NCI-H345 treated with DMSO at 0.1 percent for 48 hours (cell line): ENCODE measurements at regions not wholly inside any gene's neighbourhood (a gene's known extent, or its start where the extent isn't known, plus 50 kb on each side); places are given as distances from the start of the nearest gene placed in this dataset.
"Not testable (repeated sequence)": the region's sequence is repeated elsewhere in the genome, so short reads cannot be mapped to it uniquely, and the experiment has no call there.

Source experiments
- DNase-seq: peaks from one replicate; lab custom pipeline; 2025; ENCODE audit not compliant: unreplicated experiment; lab: John Stamatoyannopoulos, UW

- DNase-seq: no peak
These were observed 654.2 kb downstream of the REEP3 start for GRCh38 chr10:64175271-64175962.

- no peak for DNase-seq
These were observed 661.5 kb downstream of the REEP3 start for GRCh38 chr10:64182671-64183070.

- DNase-seq: no peak
These were observed 670.1 kb downstream of the REEP3 start for GRCh38 chr10:64191286-64191685.

GRCh38 chr10:64196638-64197315, 675.6 kb downstream of the REEP3 start:
- no peak for DNase-seq

GRCh38 chr10:64201936-64202335, 680.7 kb downstream of the REEP3 start:
- DNase-seq: no peak

DNA sequence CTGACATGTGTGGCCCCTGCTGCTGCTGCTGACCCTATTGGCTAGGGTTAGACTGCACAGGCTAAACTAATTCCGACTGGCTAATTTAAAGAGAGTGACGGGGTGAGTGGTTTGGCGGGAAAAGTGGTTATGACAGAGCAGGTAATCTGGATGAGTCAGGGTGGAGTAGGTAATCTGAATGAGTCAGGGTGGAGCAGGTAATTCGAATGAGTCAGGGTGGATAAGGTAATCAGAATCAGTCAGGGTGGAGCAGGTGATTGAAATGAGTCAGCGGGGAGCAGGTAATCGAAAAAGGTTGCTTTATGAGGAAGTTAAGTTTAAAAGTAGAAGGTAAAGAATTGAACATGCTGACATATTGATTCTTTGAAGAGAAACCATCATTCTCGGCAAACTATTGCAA, 683.3 kb downstream of the REEP3 start:
- not testable (repeated sequence) for DNase-seq

GRCh38 chr10:64206409-64206808, 685.2 kb downstream of the REEP3 start:
- no peak for DNase-seq

GRCh38 chr10:64209561-64209960, 688.4 kb downstream of the REEP3 start:
- DNase-seq: no peak

DNA sequence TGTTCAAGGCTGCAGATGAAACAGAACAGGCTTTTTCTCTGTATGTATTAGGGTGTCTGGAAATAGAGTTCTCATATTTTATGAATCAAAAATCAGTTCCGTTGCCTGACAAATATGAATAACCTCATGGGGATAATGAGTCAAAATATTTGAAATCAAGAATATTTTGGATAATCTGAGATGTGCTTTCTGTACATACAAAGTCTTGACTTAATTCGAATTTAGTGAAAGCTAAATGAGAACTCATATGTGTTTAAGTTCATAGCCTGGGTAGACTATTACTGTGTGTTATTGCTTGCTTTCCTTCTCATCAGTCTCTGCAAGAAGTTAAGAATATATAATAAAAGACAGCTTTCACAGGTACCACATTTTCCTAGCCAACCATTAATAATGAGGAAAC, 689.0 kb downstream of the REEP3 start:
- no peak for DNase-seq

DNA sequence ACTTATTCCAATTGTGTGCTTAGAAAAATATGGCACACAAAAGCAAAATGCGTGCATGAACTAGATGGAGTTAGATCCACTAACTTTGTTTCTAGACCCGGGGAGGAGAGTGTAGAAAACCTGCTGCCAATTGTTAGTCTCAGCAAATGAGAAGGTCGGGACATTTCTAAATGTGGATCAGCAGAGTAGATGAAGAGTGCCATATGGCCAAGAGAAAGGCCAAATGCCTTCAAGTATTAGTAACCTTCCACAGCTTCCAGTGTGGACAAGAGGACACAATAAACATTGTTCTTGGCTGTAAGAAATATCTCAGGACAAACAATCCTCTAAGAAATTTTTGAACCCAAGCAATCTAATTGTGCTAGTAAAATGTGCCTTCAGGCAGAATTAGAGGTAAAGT, 690.3 kb downstream of the REEP3 start:
- DNase-seq: no peak

DNA sequence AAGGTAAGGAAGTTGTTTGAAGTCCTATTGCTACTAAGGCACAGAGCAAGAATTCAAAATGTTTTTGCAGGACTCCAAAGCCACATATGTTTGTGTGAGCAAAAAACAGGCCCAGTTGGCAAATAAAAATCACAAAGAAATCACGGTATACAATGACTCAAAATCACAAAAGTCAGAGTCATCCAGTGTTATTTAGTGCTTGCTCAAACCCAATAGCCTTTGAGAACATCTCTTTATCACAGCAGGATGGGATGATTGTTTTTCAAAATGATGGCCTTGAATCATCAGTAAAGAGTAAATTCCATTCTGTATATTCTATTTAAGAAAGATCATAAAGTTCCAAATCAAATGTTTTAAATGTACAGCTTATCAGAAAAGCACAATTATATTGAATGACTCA, 693.9 kb downstream of the REEP3 start:
- no peak for DNase-seq

DNA sequence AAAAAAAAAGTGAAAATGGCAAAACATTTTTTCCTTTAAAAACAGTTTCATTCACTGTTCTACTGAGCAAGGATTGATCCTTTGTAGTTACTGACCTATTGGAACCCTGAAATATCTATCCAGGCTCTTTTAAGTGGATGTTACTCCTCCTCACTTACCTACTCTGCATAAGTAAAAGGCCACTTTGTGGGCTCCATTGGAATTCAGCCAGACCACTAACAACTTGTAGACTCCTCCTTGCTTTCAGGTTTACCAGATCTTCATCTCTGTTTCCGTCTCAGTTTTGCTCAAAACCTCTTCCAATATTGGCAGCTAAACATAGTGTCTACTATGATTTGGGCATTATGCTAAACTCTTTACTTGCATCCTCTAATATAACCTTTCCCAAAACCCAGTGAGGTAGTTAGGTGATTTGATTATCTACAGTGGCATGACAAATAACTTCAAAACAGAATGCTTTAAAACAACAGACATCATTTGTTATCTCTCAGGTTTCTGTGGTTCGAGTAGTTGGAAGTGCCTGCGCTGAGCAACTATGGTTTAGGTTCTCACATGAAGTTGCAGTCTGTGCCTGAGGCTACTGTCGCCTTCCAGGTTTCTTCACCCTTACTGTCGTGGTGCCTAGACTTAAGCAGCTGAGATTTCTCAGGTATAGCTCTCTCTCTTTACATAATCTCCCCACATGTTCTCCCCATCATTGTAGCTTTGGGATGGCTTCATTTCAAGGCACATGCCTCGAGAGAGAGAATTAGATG, 698.2 kb downstream of the REEP3 start:
- DNase-seq: no peak

GRCh38 chr10:64234489-64234888, 713.3 kb downstream of the REEP3 start:
- no peak for DNase-seq

- DNase-seq: no peak
These were observed 736.5 kb downstream of the REEP3 start for GRCh38 chr10:64257704-64258103.

GRCh38 chr10:64261092-64261491, 739.9 kb downstream of the REEP3 start:
- no peak for DNase-seq

DNA sequence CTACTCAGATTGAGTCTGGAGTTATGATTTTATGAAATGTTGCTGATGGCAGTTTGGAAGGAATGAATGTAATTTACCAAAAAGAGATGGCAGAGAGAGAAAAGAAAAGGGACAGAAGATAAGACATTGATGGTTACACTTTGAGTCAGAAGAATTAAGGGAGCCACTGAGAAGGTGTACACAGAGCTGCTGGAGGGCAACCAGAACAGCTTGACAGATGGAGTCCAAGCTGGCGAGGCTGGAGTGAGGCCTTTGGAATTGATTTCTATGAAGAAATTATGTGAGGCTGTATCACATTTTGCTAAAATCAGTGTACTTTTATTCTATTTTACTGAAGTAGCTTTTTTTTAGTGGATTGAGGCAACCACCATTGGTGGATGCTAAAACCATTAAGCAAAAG, 740.5 kb downstream of the REEP3 start:
- no peak for DNase-seq

DNA sequence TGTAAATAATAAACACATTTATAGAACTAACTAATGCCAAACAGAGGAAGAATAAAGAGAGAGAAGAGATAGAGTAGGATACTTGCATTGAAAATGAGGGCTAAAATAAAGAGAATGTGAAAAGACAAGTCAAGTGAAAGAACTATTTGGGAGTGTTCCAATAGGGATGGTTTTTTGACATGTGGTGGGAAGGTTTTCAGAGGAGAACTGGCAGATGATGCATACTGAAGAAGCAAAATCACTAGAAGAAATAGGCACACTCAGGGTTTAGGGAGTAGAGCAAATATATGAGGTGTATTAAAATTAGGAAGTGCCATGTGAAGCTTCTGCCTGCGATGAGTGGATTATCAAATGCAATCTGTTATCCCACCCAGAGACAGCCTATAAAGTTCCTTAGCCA, 744.8 kb downstream of the REEP3 start:
- no peak for DNase-seq

GRCh38 chr10:64271508-64271907, 750.3 kb downstream of the REEP3 start:
- no peak for DNase-seq

DNA sequence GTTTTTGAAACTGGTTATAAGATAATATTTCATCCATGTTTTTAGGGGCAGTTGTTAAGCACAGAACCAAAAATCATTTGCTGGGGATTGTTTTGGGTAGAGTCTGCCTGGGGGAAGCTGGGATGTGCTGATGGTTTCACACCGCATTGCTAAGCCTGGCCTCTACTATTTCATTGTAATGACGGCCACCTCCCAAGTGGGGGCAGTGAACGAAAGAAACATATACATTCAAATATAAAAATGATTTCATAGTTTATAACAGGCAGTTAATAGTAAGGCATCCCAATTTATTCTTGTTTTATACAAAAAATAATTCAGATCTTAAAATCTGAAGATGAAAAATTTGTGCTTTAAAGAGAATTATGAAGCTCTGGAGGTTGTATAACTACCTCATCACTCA, 750.8 kb downstream of the REEP3 start:
- no peak for DNase-seq

DNA sequence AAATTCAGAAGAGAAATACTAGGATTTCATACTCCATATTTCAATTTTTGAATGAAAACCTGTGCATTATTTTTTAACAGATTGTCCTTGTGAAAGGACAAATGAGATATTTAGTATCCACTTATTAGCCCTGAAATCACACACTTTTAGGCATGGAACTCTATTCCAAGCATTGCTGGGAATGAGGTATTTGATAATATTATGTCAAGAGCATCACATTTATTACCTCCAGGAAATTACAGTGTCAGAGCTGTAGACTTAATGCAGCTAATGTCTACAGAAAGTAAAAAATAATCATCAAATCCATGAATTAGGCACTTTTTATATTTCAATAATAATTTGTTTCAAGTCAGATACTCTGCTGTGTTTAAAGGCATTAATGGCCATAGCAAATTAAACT, 753.8 kb downstream of the REEP3 start:
- no peak for DNase-seq

GRCh38 chr10:64275774-64276173, 754.6 kb downstream of the REEP3 start:
- no peak for DNase-seq

DNA sequence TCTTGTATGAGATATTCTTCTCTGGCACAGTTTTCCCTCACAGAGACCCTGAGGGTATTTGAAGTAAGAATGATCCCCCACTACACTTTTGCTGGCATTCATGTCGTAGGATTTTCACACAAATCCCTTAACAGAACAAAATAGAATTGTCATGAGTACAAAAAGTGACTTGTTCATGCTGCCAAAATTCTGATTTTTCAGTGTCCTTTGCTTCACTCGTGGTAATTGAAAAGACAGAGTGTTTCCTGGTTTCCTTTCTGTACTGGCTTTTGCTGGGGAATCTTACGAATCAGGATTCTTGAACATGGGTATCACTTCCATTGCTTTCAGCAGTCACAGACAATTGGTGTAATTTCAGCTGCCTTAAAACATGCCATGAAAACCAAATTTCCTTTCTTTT, 756.3 kb downstream of the REEP3 start:
- DNase-seq: no peak
